AG04450 (cell line): ENCODE measurements at regions not wholly inside any gene's neighbourhood (a gene's known extent, or its start where the extent isn't known, plus 50 kb on each side); places are given as distances from the start of the nearest gene placed in this dataset.

Experiments
- CTCF ChIA-PET: fragments of 300-600, 350-600 bp; formaldehyde crosslinking; extraction: SDS; loops from one replicate; lab custom pipeline; 2022; ENCODE audit warnings: antibody characterized with exemption, inconsistent platforms; lab: Charles Lee
- POLR2A ChIA-PET: fragments of 350-600 bp; formaldehyde crosslinking; extraction: SDS; loops from one replicate; lab custom pipeline; 2021; ENCODE audit warnings: antibody characterized with exemption, inconsistent platforms; lab: Yijun Ruan, JAX
- DNase-seq: peaks from one replicate; pipeline ENCODE4 v3.0.0-alpha.2; 2011; ENCODE audit warnings: low read depth, low spot score
- H3K27ac ChIP-seq: one replicate; pipeline ENCODE4 v1.5.1; 2012; ENCODE audit warnings: low read depth, low read length, control low read depth
- H3K27me3 ChIP-seq: one replicate; pipeline ENCODE4 v1.6.0; 2012; ENCODE audit warnings: low read length; ENCODE audit not compliant: control insufficient read depth, insufficient read depth
- H3K4me3 ChIP-seq: 2 replicates; pipeline ENCODE4 v1.5.1; 2011; ENCODE audit warnings: mild to moderate bottlenecking, low read depth, low read length, control low read depth
- H3K9me3 ChIP-seq: 2 replicates; pipeline ENCODE4 v1.5.1; 2012; ENCODE audit warnings: low read length; ENCODE audit not compliant: control insufficient read depth, insufficient read depth
- CTCF ChIP-seq: IDR thresholded peaks from 2 replicates; pipeline ENCODE4 v1.5.1; 2011; ENCODE audit warnings: low read depth, low read length, control low read depth, inconsistent platforms

GRCh38 chr15:96075895-96076294 lies 254.6 kb upstream of the NR2F2 start:
- no peak for DNase-seq
- H3K27ac ChIP-seq, result no peak overlapping the region
- ChIA-PET POLR2A (no interaction called here), CTCF (interaction anchor here (0.6 to 0.8 kb wide), 2 partner anchors 252 to 689 kb away, joined by 3 read pairs; no protein-coding TSS in a partner anchor)
- H3K9me3 ChIP-seq, result no peaks in the 10 kb centered on the region
- no peaks in the 10 kb centered on the region for H3K27me3 ChIP-seq
- H3K4me3 ChIP-seq, result no peak overlapping the region
- no peak for TF ChIP-seq CTCF

DNA sequence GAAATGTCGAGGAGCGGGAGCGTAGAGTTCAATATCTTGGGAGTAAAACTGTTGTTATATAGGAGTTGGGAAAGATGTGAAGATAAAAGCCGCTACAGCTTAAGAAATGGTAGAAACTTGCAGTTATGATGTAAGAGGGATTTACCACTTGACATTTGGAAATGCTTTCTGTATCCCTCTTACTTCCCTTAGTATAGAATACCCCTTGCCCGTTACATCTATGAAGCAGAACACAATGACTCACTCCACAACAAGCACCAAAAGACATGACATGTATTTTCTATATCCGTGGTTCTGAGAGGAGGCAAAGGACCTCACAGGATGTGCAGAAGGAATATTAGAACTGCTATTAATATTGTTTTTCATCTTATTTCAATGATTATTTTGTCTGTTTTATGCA lies 254.2 kb upstream of the NR2F2 start:
- ChIA-PET CTCF (interaction anchor here (0.6 to 0.8 kb wide), 2 partner anchors 251 to 690 kb away, joined by 3 read pairs; no protein-coding TSS in a partner anchor), POLR2A (no interaction called here)
- no peaks in the 10 kb centered on the region for H3K9me3 ChIP-seq
- no peaks in the 10 kb centered on the region for H3K27me3 ChIP-seq
- TF ChIP-seq CTCF, result no peak
- no peak for DNase-seq
- no peak overlapping the region for H3K27ac ChIP-seq
- no peak overlapping the region for H3K4me3 ChIP-seq

GRCh38 chr15:96079041-96079440 lies 251.5 kb upstream of the NR2F2 start:
- Histone ChIP-seq H3K27me3 (no peaks in the 10 kb centered on the region), H3K27ac (no peak overlapping the region), H3K9me3 (no peaks in the 10 kb centered on the region), H3K4me3 (no peak overlapping the region)
- POLR2A ChIA-PET, result no interaction called here
- no peak for DNase-seq
- TF ChIP-seq CTCF, result no peak
- CTCF ChIA-PET, result no interaction called here

DNA sequence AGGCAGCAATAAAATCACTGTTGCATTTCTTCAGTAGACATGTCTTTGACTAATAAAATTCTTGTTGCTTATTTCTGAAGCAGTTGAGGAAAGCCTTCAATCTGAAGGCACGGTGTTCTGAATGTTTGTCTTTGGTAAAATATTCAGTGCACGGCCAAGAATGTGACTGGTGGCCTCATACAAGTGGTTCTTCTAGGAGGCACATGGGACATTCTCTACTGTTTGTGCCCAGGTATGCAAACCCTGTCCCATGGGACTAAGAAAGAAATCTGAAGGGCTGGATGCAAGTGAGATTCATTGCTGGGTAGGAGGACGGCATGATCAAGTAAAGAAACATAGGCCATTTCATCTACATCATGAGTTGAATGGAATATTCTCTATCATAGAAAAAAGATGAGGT lies 250.6 kb upstream of the NR2F2 start:
- H3K9me3 ChIP-seq, result no peaks in the 10 kb centered on the region
- H3K27me3 ChIP-seq, result no peaks in the 10 kb centered on the region
- DNase-seq, result no peak
- POLR2A ChIA-PET, result no interaction called here
- CTCF ChIA-PET, result no interaction called here
- H3K27ac ChIP-seq, result no peak overlapping the region
- no peak overlapping the region for H3K4me3 ChIP-seq
- no peak for TF ChIP-seq CTCF

GRCh38 chr15:96086164-96086563 lies 244.3 kb upstream of the NR2F2 start:
- DNase-seq, result no peak
- ChIA-PET POLR2A (interaction anchor here (0.6 kb wide), 1 partner anchor 1360 kb away, joined by 8 read pairs; no protein-coding TSS in a partner anchor), CTCF (interaction anchor here (0.5 kb wide), 1 partner anchor 33 kb away, joined by 3 read pairs; no protein-coding TSS in a partner anchor)
- H3K27ac ChIP-seq, result no peak overlapping the region
- TF ChIP-seq CTCF, result no peak
- H3K4me3 ChIP-seq, result no peak overlapping the region
- H3K27me3 ChIP-seq, result no peaks in the 10 kb centered on the region
- no peaks in the 10 kb centered on the region for H3K9me3 ChIP-seq
